GM18858 (cell line): ENCODE measurements at regions not wholly inside any gene's neighbourhood (a gene's known extent, or its start where the extent isn't known, plus 50 kb on each side); places are given as distances from the start of the nearest gene placed in this dataset.

Experiments used
- ATAC-seq: cut with Tn5 transposase; IDR thresholded peaks from one replicate; pipeline ENCODE4 v1.9.1; 2021; ENCODE audit not compliant: unreplicated experiment

DNA sequence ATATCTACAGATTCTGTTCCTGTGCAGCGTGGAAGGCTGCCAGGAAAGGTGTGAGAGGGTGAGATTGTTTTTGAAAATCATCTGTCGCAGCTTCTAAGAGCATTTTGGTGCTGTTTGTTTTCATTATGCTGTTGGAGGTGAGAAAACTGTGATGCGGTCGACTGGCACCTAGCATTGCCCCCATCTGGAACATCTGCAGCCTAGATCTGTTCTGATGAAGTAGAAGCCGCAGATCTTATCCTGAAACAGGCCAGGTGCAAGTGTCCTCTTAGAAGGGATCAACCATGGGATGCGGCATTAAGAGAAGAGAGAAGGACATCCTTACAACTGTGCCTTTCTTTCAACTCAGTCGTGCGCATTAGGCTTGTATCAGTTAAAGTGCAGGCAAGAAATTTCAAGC is 167.3 kb downstream of the CDH26 start:
- ATAC-seq: no peak

DNA sequence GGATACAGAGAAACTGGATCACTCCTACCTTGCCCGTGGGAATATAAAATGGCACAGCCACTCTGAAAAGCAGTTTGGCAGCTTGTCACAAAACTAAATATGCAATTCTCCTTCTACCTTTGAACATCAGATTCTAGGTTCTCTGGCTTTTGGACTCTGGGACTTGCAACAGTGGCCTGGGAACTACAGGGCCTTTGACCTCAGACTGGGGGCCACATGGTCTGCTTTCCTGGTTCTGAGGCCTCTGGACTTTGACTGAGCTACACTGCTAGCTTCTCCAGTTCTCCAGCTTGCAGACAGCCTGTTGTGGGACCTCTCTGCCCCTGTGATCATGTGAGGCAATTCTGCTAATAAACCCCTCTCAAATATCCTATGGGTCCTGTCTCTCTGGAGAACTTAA is 168.8 kb downstream of the CDH26 start:
- ATAC-seq: no peak

GRCh38 chr20:60131375-60131774 is 173.2 kb downstream of the CDH26 start:
- ATAC-seq: no peak

DNA sequence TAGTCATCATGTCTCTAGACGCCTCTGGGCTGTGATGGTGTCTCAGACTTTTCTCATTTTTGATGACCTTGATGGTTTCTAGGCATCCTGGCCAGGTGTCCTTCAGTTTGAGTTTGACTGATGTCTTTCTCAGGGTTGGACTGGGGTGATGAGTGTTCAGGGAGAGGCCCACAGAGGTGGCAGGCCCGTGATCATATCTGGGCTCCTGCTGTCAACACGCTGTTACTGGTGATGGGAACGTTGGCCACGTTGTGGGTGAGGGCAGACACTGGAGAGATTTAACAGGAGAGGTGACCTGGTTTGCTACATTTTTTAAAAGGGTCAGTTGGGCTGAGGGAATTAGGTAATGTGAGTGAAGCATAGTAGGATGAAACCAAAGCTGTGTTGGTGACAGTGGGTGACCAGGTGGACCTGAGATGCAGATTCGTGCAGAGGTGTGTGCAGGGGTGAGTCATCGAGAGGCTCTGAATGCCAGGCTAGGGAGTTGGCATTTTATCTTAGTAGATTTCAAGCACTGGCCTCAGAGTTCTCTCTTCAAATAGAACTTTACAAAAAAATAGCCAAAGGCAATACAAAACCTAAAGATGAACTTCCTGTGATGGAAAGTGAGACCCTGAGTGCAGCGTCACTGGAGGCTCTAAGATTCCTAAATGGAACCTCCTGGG is 174.1 kb downstream of the CDH26 start:
- no peak for ATAC-seq

DNA sequence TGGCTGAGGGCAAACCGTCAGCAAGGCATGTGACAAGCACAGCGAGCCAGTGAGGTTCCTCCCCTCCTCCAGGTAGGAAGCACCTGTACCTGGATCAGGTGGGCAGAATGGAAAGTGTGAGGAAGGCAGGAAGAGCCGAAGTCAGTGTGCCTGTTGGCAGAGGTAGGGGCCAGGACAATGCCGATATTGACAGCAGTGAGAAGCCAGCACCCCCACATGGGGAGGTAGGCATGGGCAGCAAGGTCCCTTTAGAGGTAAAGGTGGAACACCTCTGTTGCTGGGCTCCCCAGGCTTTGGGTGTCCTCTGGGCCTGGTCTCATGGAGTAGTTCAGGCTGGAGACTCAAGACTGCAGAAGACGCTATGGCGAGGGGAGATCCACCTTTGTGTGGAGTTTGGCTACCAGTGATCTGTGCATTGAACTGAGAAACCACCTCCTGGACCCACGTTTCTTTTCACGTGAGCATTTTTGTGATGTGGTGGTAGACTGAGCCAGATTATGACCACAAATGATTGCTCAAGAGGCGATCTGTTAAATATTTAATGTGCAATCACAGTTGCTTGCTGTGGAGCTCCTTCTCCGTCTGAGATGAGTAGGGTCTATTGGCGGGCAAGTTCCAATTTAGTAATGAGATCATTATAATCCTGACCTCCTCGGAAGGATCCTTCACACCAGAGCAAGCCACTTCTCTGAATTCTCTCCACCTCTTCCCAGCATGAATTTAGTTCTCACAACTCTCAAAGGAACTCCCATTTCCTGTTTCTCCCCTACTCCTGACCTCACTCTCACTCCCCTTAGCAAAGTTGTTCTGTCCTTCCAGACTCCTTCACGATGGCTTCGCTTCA is 174.8 kb downstream of the CDH26 start:
- ATAC-seq: no peak

DNA sequence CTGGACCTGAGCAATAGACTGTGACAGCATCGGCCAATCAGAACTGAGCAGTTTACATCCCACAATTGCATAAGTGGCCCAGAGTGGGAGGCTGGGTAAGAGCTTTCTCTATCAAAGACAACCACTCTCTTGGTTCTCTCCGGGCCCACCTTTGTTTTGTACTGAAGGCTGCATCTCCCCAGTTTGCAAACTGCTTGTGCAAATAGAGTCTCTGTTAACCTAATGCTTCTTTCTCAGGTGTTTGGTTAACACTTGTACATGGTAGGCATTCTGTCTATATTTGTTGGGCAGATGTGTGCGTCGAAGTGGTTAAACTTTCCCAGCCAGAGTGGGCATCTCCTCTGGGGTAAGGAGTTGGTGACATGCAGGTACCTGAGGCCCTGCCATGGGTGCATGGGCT is 177.1 kb downstream of the CDH26 start:
- ATAC-seq: no peak

DNA sequence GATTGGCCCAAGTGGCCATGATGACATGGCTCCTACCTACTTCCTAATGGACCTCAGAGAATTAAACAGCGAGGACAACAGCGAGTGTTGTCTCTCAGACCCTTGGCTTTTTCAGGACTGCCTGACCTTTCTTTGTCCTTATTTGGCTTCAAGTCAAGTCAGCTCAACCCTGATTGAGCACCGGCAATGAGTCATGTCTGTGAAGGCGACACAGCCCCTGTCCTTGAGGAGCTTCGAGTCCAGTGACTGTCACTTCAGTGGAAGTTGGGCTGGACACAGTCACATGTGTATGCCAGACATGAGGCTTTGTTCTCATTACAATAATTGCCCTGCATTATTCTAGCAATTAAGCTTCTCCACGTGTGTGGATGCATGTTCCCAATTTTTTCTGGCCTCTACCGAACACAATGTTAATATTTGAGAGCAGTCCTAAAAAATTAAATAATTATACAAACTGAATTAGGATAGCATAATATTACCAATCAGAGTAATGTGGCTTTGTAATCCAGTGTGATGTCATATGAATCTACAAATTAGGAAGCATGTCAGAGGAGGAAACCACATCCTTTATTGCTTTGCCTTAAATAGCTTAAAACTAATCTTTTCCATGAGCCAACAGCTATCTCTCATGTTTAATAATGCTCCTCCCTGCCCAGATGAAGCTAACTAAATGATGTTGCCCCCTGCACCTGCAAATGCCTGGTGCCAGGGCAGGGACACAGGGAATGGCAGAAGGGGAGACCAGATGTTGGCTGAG is 178.6 kb downstream of the CDH26 start:
- no peak for ATAC-seq

DNA sequence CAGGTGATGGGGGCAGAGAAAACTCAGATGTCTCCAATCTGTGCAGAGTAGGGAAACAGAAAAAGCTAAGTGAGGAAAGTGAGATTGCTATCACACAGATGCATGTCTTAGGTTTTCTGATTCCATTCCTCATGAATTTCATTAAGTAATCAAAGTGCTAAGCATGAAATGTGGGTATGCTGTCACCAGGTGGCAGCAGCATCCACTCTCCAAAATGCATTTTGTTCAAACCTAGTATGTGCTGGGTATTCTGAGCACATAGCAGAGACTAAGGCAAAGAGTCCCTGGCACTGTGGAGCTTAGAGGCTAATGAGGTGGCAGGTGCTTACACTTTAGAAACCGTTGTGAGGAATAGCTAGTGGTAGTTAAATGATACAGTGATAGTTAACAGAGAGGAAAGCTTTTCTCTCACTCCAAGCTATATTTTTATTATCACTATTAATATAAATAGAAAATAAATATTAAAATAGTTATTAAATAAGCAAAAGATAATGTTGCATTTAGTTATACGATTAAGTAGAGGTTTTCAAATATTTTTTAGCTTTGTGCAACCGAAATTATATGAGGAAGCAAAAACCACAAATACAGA is 179.5 kb downstream of the CDH26 start:
- peak; percentile 47 for ATAC-seq

DNA sequence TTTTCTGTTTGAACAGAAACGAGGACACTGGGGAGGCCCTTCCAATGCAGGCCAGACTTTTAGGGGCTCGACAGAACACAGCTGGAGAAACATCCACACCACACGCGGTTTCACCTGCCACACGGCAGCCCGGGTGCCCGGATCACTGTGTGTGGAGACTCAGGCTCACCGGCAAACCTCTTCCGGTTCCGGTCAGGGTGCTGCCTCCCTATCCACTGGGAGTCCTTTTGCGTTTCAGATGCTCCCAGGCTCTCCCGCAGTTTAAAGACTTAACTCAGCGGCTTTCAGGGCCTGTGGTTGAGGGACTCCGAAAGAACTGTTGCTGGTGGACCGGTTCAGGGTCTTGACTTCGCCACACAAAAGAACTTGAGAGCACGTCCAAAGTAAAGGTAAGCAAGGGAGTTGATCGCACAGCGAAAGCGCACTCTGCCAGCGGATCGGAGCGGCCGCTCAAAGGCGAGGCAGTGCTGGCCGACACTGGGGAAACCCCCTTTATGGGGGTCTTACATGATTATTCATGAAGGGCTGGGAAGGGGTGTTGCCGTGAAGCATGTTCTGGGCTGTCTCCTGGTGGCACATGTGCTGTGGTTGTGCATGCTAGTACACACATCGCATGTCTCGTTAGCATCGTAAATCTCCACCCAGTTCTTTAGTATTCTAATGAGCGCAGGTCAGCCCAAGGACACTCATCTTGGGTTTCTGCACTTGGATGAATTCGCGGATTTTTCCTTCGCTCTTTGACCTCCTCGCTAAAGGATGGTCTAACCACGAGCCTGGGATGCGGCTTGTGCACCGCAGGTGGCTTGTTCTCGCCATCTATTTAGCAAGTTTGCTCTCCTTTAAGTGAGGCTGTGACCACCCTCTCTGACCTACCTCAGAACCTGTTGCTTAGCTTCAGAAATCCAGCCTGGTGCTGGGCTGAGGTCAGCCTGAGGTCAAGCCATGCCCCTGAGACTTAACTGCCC is 180.3 kb downstream of the CDH26 start:
- no peak for ATAC-seq

GRCh38 chr20:60139663-60140446 is 181.6 kb downstream of the CDH26 start:
- ATAC-seq: no peak

DNA sequence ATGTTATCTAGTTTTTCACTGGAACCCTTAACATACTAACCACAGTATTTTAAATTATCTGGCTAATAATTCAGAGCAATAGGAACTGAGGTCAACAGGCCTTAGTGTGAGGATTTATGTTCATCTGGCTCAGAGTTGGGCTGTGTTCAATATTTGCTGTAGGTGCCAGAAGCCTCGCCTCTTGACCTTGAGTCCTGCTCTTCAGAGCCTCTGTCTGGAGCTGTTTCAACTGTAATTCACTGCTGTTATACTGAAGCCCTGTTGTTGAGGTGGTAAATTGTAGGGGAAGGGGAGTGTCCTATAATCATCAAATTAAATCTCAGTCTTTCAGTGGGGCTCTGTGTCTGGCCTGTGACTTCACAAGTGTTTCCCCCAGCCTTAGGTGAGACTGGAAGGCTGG is 184.4 kb downstream of the CDH26 start:
- no peak for ATAC-seq

DNA sequence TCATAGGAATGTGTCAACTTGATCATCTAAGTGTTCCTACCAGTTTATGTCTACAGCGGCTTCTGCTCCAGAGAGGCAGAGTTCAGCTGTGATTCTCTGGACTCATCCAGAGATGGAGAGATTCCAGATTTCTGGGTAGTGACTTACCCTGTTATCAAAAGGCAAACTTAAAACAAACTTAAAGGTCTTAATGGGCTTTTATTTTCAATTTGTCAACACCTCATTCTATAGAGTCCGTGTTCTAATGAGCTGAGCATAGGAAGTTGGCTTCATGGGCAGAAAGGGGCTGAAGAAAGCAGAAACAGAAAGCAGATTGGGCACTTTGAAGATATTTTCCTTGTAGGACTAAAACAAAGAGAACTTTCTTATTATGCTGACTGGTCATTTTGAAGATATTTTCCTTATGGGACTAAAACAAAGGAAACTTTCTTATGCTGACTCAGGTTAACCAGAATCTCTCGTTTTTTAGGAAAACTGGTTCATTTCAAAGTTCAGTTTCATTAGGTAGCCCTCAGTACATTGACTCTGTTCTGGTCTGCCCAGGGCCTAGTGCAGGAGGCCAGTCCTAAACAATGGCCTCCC is 185.1 kb downstream of the CDH26 start:
- ATAC-seq: no peak

DNA sequence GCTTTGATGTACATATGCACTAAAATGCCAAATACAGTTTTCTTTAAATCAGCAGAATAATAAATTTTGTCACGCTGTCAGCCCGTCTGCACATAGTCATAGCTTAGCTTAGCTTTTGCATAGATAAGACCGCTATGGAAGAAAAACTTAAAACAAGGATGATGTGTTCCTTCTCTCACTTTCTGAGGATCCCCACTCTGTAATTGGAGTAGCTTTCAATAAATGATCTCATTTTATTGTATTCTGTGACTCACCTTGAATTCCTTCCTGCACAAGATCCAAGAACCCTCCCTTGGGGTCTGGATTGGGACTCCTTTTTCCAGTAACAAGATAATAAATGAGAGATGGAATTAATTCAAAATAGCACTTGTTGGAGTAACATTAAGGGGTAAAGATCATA is 186.2 kb downstream of the CDH26 start:
- no peak for ATAC-seq

DNA sequence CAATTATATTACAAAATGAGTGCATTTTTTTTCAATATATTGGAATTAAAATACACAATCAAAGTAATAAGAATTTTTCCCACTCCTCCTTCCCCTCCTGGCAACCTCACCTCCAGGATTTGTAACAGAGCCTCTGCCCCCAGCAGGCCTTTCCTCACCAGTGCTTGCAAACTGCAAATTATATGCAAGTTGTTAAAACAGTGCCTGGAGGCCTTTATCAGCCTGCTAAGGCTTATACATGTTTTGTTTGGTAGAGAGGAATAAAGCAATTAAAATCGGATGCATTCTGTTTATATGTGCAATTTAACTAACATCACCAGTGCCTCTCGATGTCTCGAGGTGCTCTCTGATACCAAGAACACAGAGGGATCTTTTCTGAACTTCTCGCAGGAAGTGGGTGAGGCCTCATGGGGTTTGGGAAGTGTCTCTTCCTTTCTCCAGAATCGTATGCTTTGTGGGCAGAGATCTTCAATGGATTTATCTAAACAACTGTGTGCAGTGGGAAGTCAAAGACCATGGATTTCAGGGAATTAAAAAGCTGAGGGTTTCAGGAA is 186.8 kb downstream of the CDH26 start:
- no peak for ATAC-seq

DNA sequence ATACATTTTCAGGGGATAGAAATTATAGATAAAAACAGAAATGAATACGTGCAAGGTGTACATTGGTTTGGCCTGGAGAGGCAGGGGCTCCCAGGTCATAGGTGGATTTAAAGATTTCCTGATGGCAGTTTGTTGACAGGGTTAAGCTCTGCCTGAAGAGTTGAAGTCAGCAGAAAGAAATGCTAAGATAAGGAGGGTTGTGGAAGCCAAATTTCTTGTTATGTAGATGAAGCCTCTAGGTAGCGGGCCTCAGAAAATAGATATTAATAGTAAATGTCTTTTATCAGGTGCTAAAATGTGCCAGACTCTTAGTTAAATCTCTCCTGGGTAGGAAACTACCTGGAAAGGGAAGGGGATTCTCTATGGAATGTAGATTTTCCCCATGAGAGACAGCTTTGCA is 188.8 kb downstream of the CDH26 start:
- no peak for ATAC-seq

DNA sequence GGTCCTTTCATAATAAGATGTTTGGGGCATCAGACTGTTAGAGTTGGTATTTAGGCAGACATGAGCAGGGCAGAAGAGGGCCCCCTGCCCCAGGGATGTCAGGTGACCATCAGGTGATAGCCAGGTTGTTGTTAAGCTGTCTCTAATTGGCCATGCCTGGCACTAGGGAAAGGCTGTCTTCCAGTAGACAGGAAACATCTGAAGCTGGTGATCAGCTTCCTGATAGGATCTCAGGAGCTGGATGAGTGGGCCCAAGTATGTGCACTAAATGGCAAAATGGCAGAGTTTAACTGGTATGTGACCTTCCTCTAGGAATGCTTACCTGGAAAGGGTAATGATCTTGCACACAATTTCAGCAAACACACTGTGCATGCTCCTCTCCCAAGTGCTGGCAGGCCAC is 190.7 kb downstream of the CDH26 start:
- ATAC-seq: no peak

DNA sequence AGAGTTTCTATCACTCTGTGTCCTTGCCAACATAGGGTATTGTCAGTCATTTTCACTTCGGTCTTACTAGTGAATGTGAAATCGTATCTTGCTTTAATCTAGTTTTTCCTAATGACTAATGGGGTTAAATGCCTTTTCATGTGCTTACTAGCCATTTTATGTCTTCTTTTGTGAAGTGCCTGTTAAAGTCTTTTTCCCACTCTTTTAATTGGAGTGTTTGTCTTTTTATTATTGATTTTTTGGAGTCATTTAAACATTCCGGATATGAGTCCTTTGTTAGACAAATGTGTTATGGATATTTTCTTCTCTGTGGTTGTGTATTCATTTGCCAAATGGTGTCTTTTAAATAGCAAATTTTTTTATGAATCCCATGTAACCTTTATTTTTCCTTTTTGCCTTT is 194.6 kb downstream of the CDH26 start:
- no peak for ATAC-seq

- no peak for ATAC-seq
Measured at GRCh38 chr20:60160451-60161145, 202.4 kb downstream of the CDH26 start.
